ENCODE measurements at regions not wholly inside any gene's neighbourhood (a gene's known extent, or its start where the extent isn't known, plus 50 kb on each side); places are given as distances from the start of the nearest gene placed in this dataset.

DNA sequence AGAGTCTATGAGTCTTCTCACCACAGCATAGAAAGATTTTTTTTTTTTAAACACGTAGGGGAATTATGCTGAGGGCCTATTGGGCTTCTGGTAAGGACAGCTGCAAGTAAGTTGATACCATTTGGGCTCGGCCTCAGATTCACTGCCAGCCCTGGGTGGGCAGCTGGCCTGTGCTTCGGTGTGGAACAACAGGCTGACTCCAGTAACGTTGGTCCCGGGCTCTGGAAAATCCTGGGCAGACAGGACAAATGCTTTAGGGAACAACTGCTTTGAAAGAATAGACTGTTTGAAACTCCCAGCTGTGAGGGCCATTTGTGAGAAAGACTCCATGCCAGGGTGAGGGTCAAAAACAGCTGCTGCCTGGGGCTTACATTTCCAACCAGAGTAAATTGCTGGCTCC is 366.5 kb downstream of the QKI start:
- TF ChIP-seq, protein P1, sequence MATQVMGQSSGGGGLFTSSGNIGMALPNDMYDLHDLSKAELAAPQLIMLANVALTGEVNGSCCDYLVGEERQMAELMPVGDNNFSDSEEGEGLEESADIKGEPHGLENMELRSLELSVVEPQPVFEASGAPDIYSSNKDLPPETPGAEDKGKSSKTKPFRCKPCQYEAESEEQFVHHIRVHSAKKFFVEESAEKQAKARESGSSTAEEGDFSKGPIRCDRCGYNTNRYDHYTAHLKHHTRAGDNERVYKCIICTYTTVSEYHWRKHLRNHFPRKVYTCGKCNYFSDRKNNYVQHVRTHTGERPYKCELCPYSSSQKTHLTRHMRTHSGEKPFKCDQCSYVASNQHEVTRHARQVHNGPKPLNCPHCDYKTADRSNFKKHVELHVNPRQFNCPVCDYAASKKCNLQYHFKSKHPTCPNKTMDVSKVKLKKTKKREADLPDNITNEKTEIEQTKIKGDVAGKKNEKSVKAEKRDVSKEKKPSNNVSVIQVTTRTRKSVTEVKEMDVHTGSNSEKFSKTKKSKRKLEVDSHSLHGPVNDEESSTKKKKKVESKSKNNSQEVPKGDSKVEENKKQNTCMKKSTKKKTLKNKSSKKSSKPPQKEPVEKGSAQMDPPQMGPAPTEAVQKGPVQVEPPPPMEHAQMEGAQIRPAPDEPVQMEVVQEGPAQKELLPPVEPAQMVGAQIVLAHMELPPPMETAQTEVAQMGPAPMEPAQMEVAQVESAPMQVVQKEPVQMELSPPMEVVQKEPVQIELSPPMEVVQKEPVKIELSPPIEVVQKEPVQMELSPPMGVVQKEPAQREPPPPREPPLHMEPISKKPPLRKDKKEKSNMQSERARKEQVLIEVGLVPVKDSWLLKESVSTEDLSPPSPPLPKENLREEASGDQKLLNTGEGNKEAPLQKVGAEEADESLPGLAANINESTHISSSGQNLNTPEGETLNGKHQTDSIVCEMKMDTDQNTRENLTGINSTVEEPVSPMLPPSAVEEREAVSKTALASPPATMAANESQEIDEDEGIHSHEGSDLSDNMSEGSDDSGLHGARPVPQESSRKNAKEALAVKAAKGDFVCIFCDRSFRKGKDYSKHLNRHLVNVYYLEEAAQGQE (IDR thresholded peaks at IDR 0.05; ENCODE audit: insufficient read depth in 1 of 2, low read depth in 2 of 2, low read length in 2 of 2): no peak
- no peak for TF ChIP-seq SIN3A (IDR thresholded peaks at IDR 0.05; ENCODE audit: borderline replicate concordance, insufficient read depth, low read length)
- no peak for TF ChIP-seq POLR2AphosphoS5 (IDR thresholded peaks at IDR 0.05; ENCODE audit: low read depth, low read length)
- no peak for TF ChIP-seq TAF1 (IDR thresholded peaks at IDR 0.05; ENCODE audit: borderline replicate concordance, insufficient read depth, low read length)
- TF ChIP-seq FOXP2 (optimal IDR thresholded peaks at IDR 0.05; ENCODE audit: borderline replicate concordance, extremely low read depth, extremely low read length, insufficient read depth): no peak
